H1 (cell line): ENCODE measurements at regions not wholly inside any gene's neighbourhood (a gene's known extent, or its start where the extent isn't known, plus 50 kb on each side); places are given as distances from the start of the nearest gene placed in this dataset.

Experiments
- CTCF ChIA-PET: fragments of 300-600 bp; sonication (Branson Sonifier 250); formaldehyde crosslinking; loops from one replicate; lab custom pipeline; 2021; ENCODE audit not compliant: partially characterized antibody; lab: Charles Lee
- POLR2A ChIA-PET: fragments of 300-600 bp; sonication (Branson Sonifier 250); formaldehyde crosslinking; loops from one replicate; lab custom pipeline; 2021; ENCODE audit warnings: inconsistent platforms; ENCODE audit not compliant: partially characterized antibody; lab: Charles Lee
- DNase-seq, 2 experiments: peaks; one replicate each; pipeline versions ENCODE4 v3.0.0 to v3.0.0-alpha.2; 2010 to 2022; ENCODE audit warnings: low spot score in 2 of 2, low read depth in 1 of 2, mixed read lengths in 1 of 2
- FAIRE-seq: peaks from 2 replicates; lab custom pipeline; 2011; peaks lifted over from hg19 to GRCh38; lab: Jason Lieb, UNC
- H2AFZ ChIP-seq: 2 replicates; pipeline ENCODE4 v1.8.1; 2012; ENCODE audit warnings: low read length, inconsistent platforms
- H2AK5ac ChIP-seq: 2 replicates; pipeline ENCODE4 v1.6.1; 2013; ENCODE audit warnings: low read depth, low read length
- H2BK120ac ChIP-seq: replicated peaks from 2 replicates; pipeline ENCODE3; 2013; ENCODE audit warnings: low read depth, low read length, inconsistent platforms
- H2BK12ac ChIP-seq: 2 replicates; pipeline ENCODE4 v1.6.1; 2013; ENCODE audit warnings: low read depth, low read length
- H2BK15ac ChIP-seq: 2 replicates; pipeline ENCODE4 v1.6.1; 2013; ENCODE audit warnings: low read length
- H2BK20ac ChIP-seq: 2 replicates; pipeline ENCODE4 v1.6.1; 2013; ENCODE audit warnings: low read length
- H2BK5ac ChIP-seq: 2 replicates; pipeline ENCODE4 v1.6.1; 2013; ENCODE audit warnings: low read depth, low read length
- H3K14ac ChIP-seq: 2 replicates; pipeline ENCODE4 v1.6.1; 2013; ENCODE audit warnings: inconsistent platforms; ENCODE audit not compliant: insufficient read length
- H3K18ac ChIP-seq: 2 replicates; pipeline ENCODE4 v1.6.1; 2013; ENCODE audit warnings: low read length; ENCODE audit errors: extremely low read depth
- H3K23ac ChIP-seq: 2 replicates; pipeline ENCODE4 v1.6.1; 2013; ENCODE audit warnings: inconsistent platforms; ENCODE audit not compliant: insufficient read length
- H3K23me2 ChIP-seq: 2 replicates; pipeline ENCODE4 v1.6.1; 2013; ENCODE audit warnings: low read depth, low read length
- H3K27ac ChIP-seq: 2 replicates; pipeline ENCODE4 v1.6.1; 2011; ENCODE audit warnings: low read depth, low read length, inconsistent platforms
- H3K27me3 ChIP-seq, 4 experiments: replicated peaks in 1 of 4; 1 replicate in 1 of 4; 2 replicates in 3 of 4; pipeline versions ENCODE4 v1.6.1 to v1.8.1; 2011 to 2013; ENCODE audit warnings: low read length in 3 of 4, mild to moderate bottlenecking in 3 of 4, inconsistent platforms in 2 of 4, mixed read lengths in 2 of 4, moderate library complexity in 1 of 4; ENCODE audit not compliant: control insufficient read depth in 3 of 4, insufficient read depth in 3 of 4; ENCODE audit errors: extremely low read depth in 1 of 4
- H3K36me3 ChIP-seq, 4 experiments: 2 replicates each; pipeline versions ENCODE4 v1.6.1 to v1.8.1; 2011 to 2013; ENCODE audit warnings: mild to moderate bottlenecking in 4 of 4, low read length in 3 of 4, moderate library complexity in 2 of 4, control low read depth in 1 of 4, inconsistent platforms in 1 of 4; ENCODE audit not compliant: insufficient read depth in 4 of 4, control insufficient read depth in 2 of 4
- H3K4ac ChIP-seq: replicated peaks from 2 replicates; pipeline ENCODE3; 2013; ENCODE audit warnings: low read length, low read depth, mixed read lengths, inconsistent platforms; ENCODE audit not compliant: insufficient read length
- H3K4me1 ChIP-seq, 4 experiments: replicated peaks in 1 of 4; 1 replicate in 1 of 4; 2 replicates in 3 of 4; pipeline versions ENCODE4 v1.6.1 to v1.8.1; 2011 to 2013; ENCODE audit warnings: low read length in 3 of 4, inconsistent platforms in 2 of 4, mixed read lengths in 1 of 4; ENCODE audit not compliant: insufficient read depth in 4 of 4, control insufficient read depth in 3 of 4
- H3K4me2 ChIP-seq, 2 experiments: 2 replicates each; pipeline versions ENCODE4 v1.6.1 to v1.8.1; 2011 to 2013; ENCODE audit warnings: low read depth in 2 of 2, low read length in 2 of 2, control low read depth in 1 of 2, inconsistent platforms in 1 of 2, mild to moderate bottlenecking in 1 of 2; ENCODE audit not compliant: insufficient read depth in 1 of 2
- H3K4me3 ChIP-seq, 4 experiments: fragments of 200-600, 300-600 bp in 1 of 4; sonication (generic), shearing (Covaris generic), sonication (Bioruptor Twin) in 1 of 4; 2 replicates each; pipeline versions ENCODE4 v1.5.1 to v1.8.1; 2011 to 2016; ENCODE audit warnings: low read length in 4 of 4, low read depth in 3 of 4, control low read depth in 2 of 4, inconsistent platforms in 2 of 4, mild to moderate bottlenecking in 2 of 4, mixed read lengths in 1 of 4, moderate library complexity in 1 of 4; ENCODE audit not compliant: insufficient read depth in 2 of 4; ENCODE audit errors: extremely low read depth in 1 of 4
- H3K56ac ChIP-seq: replicated peaks from 2 replicates; pipeline ENCODE3; 2013; ENCODE audit warnings: low read depth, mild to moderate bottlenecking, mixed read lengths, low read length, inconsistent platforms; ENCODE audit not compliant: insufficient read length
- H3K79me1 ChIP-seq: 2 replicates; pipeline ENCODE4 v1.6.1; 2013; ENCODE audit warnings: low read depth, low read length, control low read depth
- H3K79me2 ChIP-seq, 2 experiments: 2 replicates each; pipeline versions ENCODE4 v1.6.1 to v1.8.1; 2012 to 2013; ENCODE audit warnings: low read length in 2 of 2, mild to moderate bottlenecking in 2 of 2, inconsistent platforms in 1 of 2; ENCODE audit not compliant: insufficient read depth in 2 of 2, control insufficient read depth in 1 of 2
- H3K9ac ChIP-seq, 4 experiments: replicated peaks in 1 of 4; 1 replicate in 1 of 4; 2 replicates in 3 of 4; pipeline versions ENCODE4 v1.6.1 to v1.8.1; 2011 to 2013; ENCODE audit warnings: low read depth in 3 of 4, low read length in 3 of 4, control low read depth in 2 of 4, mild to moderate bottlenecking in 2 of 4, moderate library complexity in 2 of 4, inconsistent platforms in 1 of 4; ENCODE audit errors: extremely low read depth in 1 of 4
- H3K9me3 ChIP-seq, 2 experiments: 2 replicates each; pipeline versions ENCODE4 v1.6.1 to v1.8.1; 2012 to 2013; ENCODE audit warnings: mild to moderate bottlenecking in 2 of 2, moderate library complexity in 2 of 2, control low read depth in 1 of 2, inconsistent platforms in 1 of 2, low read depth in 1 of 2, low read length in 1 of 2, mixed read lengths in 1 of 2; ENCODE audit not compliant: insufficient read depth in 2 of 2
- H4K20me1 ChIP-seq, 2 experiments: replicated peaks in 1 of 2; 2 replicates each; pipeline versions ENCODE3 to v1.8.1; 2011 to 2013; ENCODE audit warnings: inconsistent platforms in 2 of 2, low read length in 2 of 2, mild to moderate bottlenecking in 1 of 2; ENCODE audit not compliant: insufficient read depth in 2 of 2, control insufficient read depth in 1 of 2
- H4K5ac ChIP-seq: 2 replicates; pipeline ENCODE4 v1.6.1; 2013; ENCODE audit warnings: low read length, low read depth, mixed read lengths, inconsistent platforms; ENCODE audit not compliant: insufficient read length
- H4K8ac ChIP-seq: 2 replicates; pipeline ENCODE4 v1.8.0; 2013; ENCODE audit warnings: mild to moderate bottlenecking, moderate library complexity, low read length, inconsistent platforms; ENCODE audit not compliant: insufficient read depth; ENCODE audit errors: extremely low read depth
- H4K91ac ChIP-seq: replicated peaks from 2 replicates; pipeline ENCODE3; 2013; ENCODE audit warnings: low read length, mixed read lengths, inconsistent platforms; ENCODE audit not compliant: insufficient read length
- CBX8 ChIP-seq: fragments of 300-800, 300-1000 bp; sonication (generic); IDR thresholded peaks from 2 replicates; pipeline ENCODE4 v1.7.1; 2016; ENCODE audit warnings: low read depth, low read length, borderline replicate concordance
- CTBP2 ChIP-seq: IDR thresholded peaks from 2 replicates; pipeline ENCODE4 v1.7.0; 2011; ENCODE audit warnings: borderline replicate concordance, mild to moderate bottlenecking, moderate library complexity, mixed read lengths, low read length; ENCODE audit not compliant: insufficient read depth, insufficient read length
- CTCF ChIP-seq, 3 experiments: IDR thresholded peaks; 1 replicate in 2 of 3; 2 replicates in 1 of 3; pipeline versions ENCODE4 v1.5.1 to v1.6.1; 2011; ENCODE audit warnings: low read length in 3 of 3, mild to moderate bottlenecking in 3 of 3, inconsistent platforms in 2 of 3, low read depth in 1 of 3, moderate library complexity in 1 of 3; ENCODE audit not compliant: insufficient read depth in 1 of 3; ENCODE audit errors: control extremely low read depth in 1 of 3
- JUND ChIP-seq: IDR thresholded peaks from 2 replicates; pipeline ENCODE4 v1.6.1; 2011; ENCODE audit warnings: mild to moderate bottlenecking, improper control_type of control experiment, low read length
- MAX ChIP-seq: IDR thresholded peaks from 2 replicates; pipeline ENCODE4 v1.6.1; 2012; ENCODE audit warnings: inconsistent platforms
- NANOG ChIP-seq: IDR thresholded peaks from 2 replicates; pipeline ENCODE4 v1.6.1; 2011; ENCODE audit warnings: low read length, low read depth, mild to moderate bottlenecking, inconsistent platforms; ENCODE audit not compliant: insufficient read depth, poor library complexity, severe bottlenecking
- POLR2A ChIP-seq, 2 experiments: IDR thresholded peaks; 1 replicate in 1 of 2; 2 replicates in 1 of 2; pipeline ENCODE4 v1.6.1; 2011; ENCODE audit warnings: low read depth in 2 of 2, low read length in 2 of 2, mild to moderate bottlenecking in 2 of 2; ENCODE audit errors: control extremely low read depth in 1 of 2
- SIX5 ChIP-seq: IDR thresholded peaks from 2 replicates; pipeline ENCODE4 v1.6.1; 2011; ENCODE audit warnings: mild to moderate bottlenecking, low read depth, low read length
- SRF ChIP-seq: IDR thresholded peaks from 2 replicates; pipeline ENCODE4 v1.6.1; 2011; ENCODE audit warnings: mild to moderate bottlenecking, low read depth, low read length, moderate library complexity
- TEAD4 ChIP-seq: IDR thresholded peaks from 2 replicates; pipeline ENCODE4 v1.6.1; 2012; ENCODE audit warnings: low read depth, low read length, inconsistent platforms, mixed read lengths
- ZNF274 ChIP-seq: IDR thresholded peaks from 2 replicates; pipeline ENCODE4 v1.7.0; 2012; ENCODE audit warnings: low read length, borderline replicate concordance; ENCODE audit errors: extremely low read depth
- WGBS, 2 experiments: shearing (Covaris generic) in 1 of 2; methylation state at CpG; one replicate each; pipeline versions ENCODE4 v1.1.6 to v1.1.7; 2013 to 2015; ENCODE audit warnings: low lambda C conversion rate in 2 of 2, mixed read lengths in 2 of 2, inconsistent platforms in 1 of 2, low coverage in 1 of 2, missing lambda C conversion rate in 1 of 2; ENCODE audit not compliant: insufficient replicate concordance in 2 of 2, insufficient coverage in 1 of 2, insufficient read length in 1 of 2; ENCODE audit errors: extremely low coverage in 1 of 2, missing lambda C conversion rate in 1 of 2; 5-methylcytosine and 5-hydroxymethylcytosine counted together

GRCh38 chr3:154889227-154889634 is 190.9 kb upstream of the MME start:
- H3K9me3 ChIP-seq: peaks cover 0 to 13% of the 10 kb centered on the region in 2 experiments; a peak in 1 of 4 replicates
- no peaks in the 10 kb centered on the region for H3K4me1 ChIP-seq
- H4K20me1 ChIP-seq: no peaks in the 10 kb centered on the region
- ChIA-PET POLR2A (no interaction called here), CTCF (interaction anchor here (0.7 to 1.3 kb wide), 2 partner anchors 15 to 205 kb away, joined by 3 to 4 read pairs; no protein-coding TSS in a partner anchor)
- H2AFZ ChIP-seq: no peak overlapping the region
- no peak overlapping the region for H2BK15ac ChIP-seq
- no peak overlapping the region for H4K91ac ChIP-seq
- H3K36me3 ChIP-seq: no peaks in the 10 kb centered on the region
- no peak overlapping the region for H3K4me2 ChIP-seq
- DNase-seq: no peak
- 96% methylated on average over 28 of the region's 36 CpGs; no CpG with 5 or more reads in 1 of the 2 experiments for WGBS, 2 experiments
- H3K9ac ChIP-seq: no peak overlapping the region
- no peaks in the 10 kb centered on the region for H3K79me2 ChIP-seq
- no peak overlapping the region for H2BK5ac ChIP-seq
- FAIRE-seq: no peak
- H3K4me3 ChIP-seq: no peak overlapping the region
- H3K79me1 ChIP-seq: no peaks in the 10 kb centered on the region
- no peaks in the 10 kb centered on the region for H3K27me3 ChIP-seq
- TF ChIP-seq CTCF (IDR thresholded peaks at IDR 0.05; ENCODE audit: control extremely low read depth in 1 of 3, insufficient read depth in 1 of 3, low read depth in 1 of 3, low read length in 3 of 3) (no peak), MAX (no peak), SIX5 (no peak), POLR2A (IDR thresholded peaks at IDR 0.05; ENCODE audit: control extremely low read depth in 1 of 2, low read depth in 2 of 2, low read length in 2 of 2) (no peak), ZNF274 (no peak), CTBP2 (no peak), NANOG (no peak), CBX8 (no peak), SRF (no peak), TEAD4 (no peak), JUND (no peak)
- no peak overlapping the region for H2AK5ac ChIP-seq
- H4K8ac ChIP-seq: no peak overlapping the region
- H2BK20ac ChIP-seq: no peak overlapping the region
- no peak overlapping the region for H2BK120ac ChIP-seq
- no peaks in the 10 kb centered on the region for H3K23me2 ChIP-seq
- no peak overlapping the region for H3K27ac ChIP-seq
- no peak overlapping the region for H3K14ac ChIP-seq
- no peak overlapping the region for H3K23ac ChIP-seq
- no peak overlapping the region for H3K56ac ChIP-seq
- no peak overlapping the region for H3K18ac ChIP-seq
- H3K4ac ChIP-seq: no peak overlapping the region
- no peak overlapping the region for H4K5ac ChIP-seq
- H2BK12ac ChIP-seq: no peak overlapping the region
